IMR-90 (cell line): ENCODE measurements at regions not wholly inside any gene's neighbourhood (a gene's known extent, or its start where the extent isn't known, plus 50 kb on each side); places are given as distances from the start of the nearest gene placed in this dataset.

Experiments used
- ATAC-seq: fragments of 200-7000 bp; cut with Tn5 transposase; 2 replicates; pipeline ENCODE4 v1.9.1; 2020; ENCODE audit warnings: low read depth, mild to moderate bottlenecking, moderate library complexity
- BruUV-seq: library from RNA; stranded (reverse); fragments of 400-500 nt; replicated peaks from 2 replicates; lab custom pipeline; 2021; lab: Mats Ljungman, UMichigan
- CTCF ChIA-PET: fragments of 300-600 bp; formaldehyde crosslinking; extraction: SDS; loops from one replicate; lab custom pipeline; 2021; ENCODE audit warnings: antibody characterized with exemption; lab: Yijun Ruan, JAX
- POLR2A ChIA-PET: fragments of 300-600 bp; sonication (Branson Sonifier 250); formaldehyde crosslinking; loops from one replicate; lab custom pipeline; 2022; ENCODE audit warnings: antibody characterized with exemption; ENCODE audit not compliant: unreplicated experiment; lab: Charles Lee
- DNase-seq: peaks from one replicate; pipeline ENCODE4 v3.0.0; 2013
- H2AFZ ChIP-seq: replicated peaks from 2 replicates; pipeline ENCODE3; 2013; ENCODE audit warnings: low read length, mild to moderate bottlenecking; ENCODE audit not compliant: poor library complexity
- H2AK5ac ChIP-seq: 2 replicates; pipeline ENCODE4 v1.6.1; 2013; ENCODE audit warnings: low read depth, low read length, inconsistent platforms
- H2AK9ac ChIP-seq: replicated peaks from 2 replicates; pipeline ENCODE3; 2013; ENCODE audit warnings: mild to moderate bottlenecking, low read depth, low read length, moderate library complexity; ENCODE audit not compliant: poor library complexity
- H2BK120ac ChIP-seq: 2 replicates; pipeline ENCODE4 v1.6.1; 2013; ENCODE audit warnings: low read depth, low read length, inconsistent platforms
- H2BK15ac ChIP-seq: 3 replicates; pipeline ENCODE4 v1.6.1; 2013; ENCODE audit warnings: low read depth, low read length, inconsistent platforms
- H2BK20ac ChIP-seq: 2 replicates; pipeline ENCODE4 v1.6.1; 2013; ENCODE audit warnings: low read depth, mild to moderate bottlenecking, inconsistent platforms, low read length, moderate library complexity
- H2BK5ac ChIP-seq: 2 replicates; pipeline ENCODE4 v1.6.1; 2013; ENCODE audit warnings: mild to moderate bottlenecking, low read depth, low read length, inconsistent platforms; ENCODE audit not compliant: poor library complexity, severe bottlenecking
- H3K14ac ChIP-seq: replicated peaks from 2 replicates; pipeline ENCODE4 v1.6.1; 2013; ENCODE audit warnings: low read depth, low read length, inconsistent platforms
- H3K18ac ChIP-seq: 2 replicates; pipeline ENCODE4 v1.6.1; 2013; ENCODE audit warnings: low read depth, low read length, control low read depth
- H3K23ac ChIP-seq: 2 replicates; pipeline ENCODE4 v1.6.1; 2013; ENCODE audit warnings: low read depth, low read length, inconsistent platforms
- H3K27ac ChIP-seq: 2 replicates; pipeline ENCODE4 v1.5.1; 2013; ENCODE audit warnings: mild to moderate bottlenecking, control low read depth, low read length; ENCODE audit not compliant: insufficient read depth
- H3K27me3 ChIP-seq: 2 replicates; pipeline ENCODE4 v1.6.1; 2013; ENCODE audit warnings: low read length; ENCODE audit not compliant: control insufficient read depth, insufficient read depth
- H3K36me3 ChIP-seq: 2 replicates; pipeline ENCODE4 v1.6.1; 2013; ENCODE audit warnings: low read length, mixed read lengths; ENCODE audit not compliant: control insufficient read depth, insufficient read depth
- H3K4ac ChIP-seq: 2 replicates; pipeline ENCODE4 v1.6.1; 2013; ENCODE audit warnings: low read depth, low read length, inconsistent platforms
- H3K4me1 ChIP-seq: 2 replicates; pipeline ENCODE4 v1.6.1; 2013; ENCODE audit warnings: low read length, mixed read lengths; ENCODE audit not compliant: control insufficient read depth, insufficient read depth
- H3K4me2 ChIP-seq: 2 replicates; pipeline ENCODE4 v1.6.1; 2013; ENCODE audit warnings: low read depth, mild to moderate bottlenecking, control low read depth, low read length, moderate library complexity
- H3K4me3 ChIP-seq: 2 replicates; pipeline ENCODE4 v1.5.1; 2013; ENCODE audit warnings: low read depth, mild to moderate bottlenecking, control low read depth, low read length, moderate library complexity; ENCODE audit not compliant: insufficient read depth
- H3K56ac ChIP-seq: 2 replicates; pipeline ENCODE4 v1.6.1; 2013; ENCODE audit warnings: low read length, inconsistent platforms; ENCODE audit not compliant: insufficient read depth; ENCODE audit errors: extremely low read depth
- H3K79me1 ChIP-seq, 2 experiments: 2 replicates each; pipeline ENCODE4 v1.6.1; 2013; ENCODE audit warnings: low read length in 2 of 2, inconsistent platforms in 1 of 2, low read depth in 1 of 2
- H3K9ac ChIP-seq: 2 replicates; pipeline ENCODE4 v1.6.1; 2013; ENCODE audit warnings: low read depth, low read length, control low read depth
- H3K9me1 ChIP-seq: 2 replicates; pipeline ENCODE4 v1.6.1; 2013; ENCODE audit warnings: low read length, inconsistent platforms; ENCODE audit not compliant: insufficient read depth
- H3K9me3 ChIP-seq: 2 replicates; pipeline ENCODE4 v1.6.1; 2013; ENCODE audit warnings: low read length; ENCODE audit not compliant: control insufficient read depth, insufficient read depth
- H4K20me1 ChIP-seq: 2 replicates; pipeline ENCODE4 v1.6.1; 2013; ENCODE audit warnings: low read length, inconsistent platforms; ENCODE audit not compliant: insufficient read depth
- H4K5ac ChIP-seq: 2 replicates; pipeline ENCODE4 v1.6.1; 2013; ENCODE audit warnings: mild to moderate bottlenecking, low read depth, low read length, control low read depth
- H4K8ac ChIP-seq, 2 experiments: 2 replicates each; pipeline ENCODE4 v1.6.1; 2013; ENCODE audit warnings: low read depth in 2 of 2, low read length in 2 of 2, control low read depth in 1 of 2, inconsistent platforms in 1 of 2
- H4K91ac ChIP-seq: 2 replicates; pipeline ENCODE4 v1.6.1; 2013; ENCODE audit warnings: low read depth, low read length, inconsistent platforms; ENCODE audit not compliant: insufficient read depth
- BHLHE40 ChIP-seq: fragments of 150-350 bp; IDR thresholded peaks from 2 replicates; pipeline ENCODE4 v1.6.1; 2016; ENCODE audit warnings: mild to moderate bottlenecking, low read depth, low read length
- CEBPB ChIP-seq: IDR thresholded peaks from 2 replicates; pipeline ENCODE4 v1.6.1; 2012; ENCODE audit warnings: low read depth, low read length, improper control_type of control experiment
- ELK1 ChIP-seq: fragments of 150-350 bp; IDR thresholded peaks from 2 replicates; pipeline ENCODE4 v1.6.1; 2016; ENCODE audit warnings: low read depth, mild to moderate bottlenecking, low read length, moderate library complexity, borderline replicate concordance
- FOS ChIP-seq: fragments of 150-350 bp; IDR thresholded peaks from 2 replicates; pipeline ENCODE4 v1.6.1; 2016; ENCODE audit warnings: low read depth, low read length
- MAFK ChIP-seq: IDR thresholded peaks from 2 replicates; pipeline ENCODE4 v1.6.1; 2012; ENCODE audit warnings: low read depth, low read length, improper control_type of control experiment
- MAZ ChIP-seq: IDR thresholded peaks from 2 replicates; pipeline ENCODE4 v1.6.1; 2012; ENCODE audit warnings: low read depth, mild to moderate bottlenecking, low read length, improper control_type of control experiment, moderate library complexity, borderline replicate concordance
- MXI1 ChIP-seq: IDR thresholded peaks from 2 replicates; pipeline ENCODE4 v1.6.1; 2012; ENCODE audit warnings: low read depth, mild to moderate bottlenecking, low read length, moderate library complexity, borderline replicate concordance
- NFE2L2 ChIP-seq: fragments of 150-350 bp; IDR thresholded peaks from 2 replicates; pipeline ENCODE4 v1.6.1; 2016; ENCODE audit warnings: low read depth, mild to moderate bottlenecking, low read length
- POLR2A ChIP-seq: IDR thresholded peaks from 2 replicates; pipeline ENCODE4 v1.6.1; 2012; ENCODE audit warnings: mild to moderate bottlenecking, low read depth, low read length
- RCOR1 ChIP-seq: IDR thresholded peaks from 2 replicates; pipeline ENCODE4 v1.6.1; 2012; ENCODE audit warnings: mild to moderate bottlenecking, low read length, improper control_type of control experiment; ENCODE audit not compliant: insufficient replicate concordance
- RFX5 ChIP-seq: IDR thresholded peaks from 2 replicates; pipeline ENCODE4 v1.8.0; 2012; ENCODE audit warnings: low read depth, mild to moderate bottlenecking, low read length, moderate library complexity
- SMC3 ChIP-seq: fragments of 150-350 bp; IDR thresholded peaks from 2 replicates; pipeline ENCODE4 v1.6.1; 2016; ENCODE audit warnings: low read depth, mild to moderate bottlenecking, antibody characterized with exemption, low read length, moderate library complexity
- USF2 ChIP-seq: fragments of 150-350 bp; IDR thresholded peaks from 2 replicates; pipeline ENCODE4 v1.6.1; 2017; ENCODE audit warnings: mild to moderate bottlenecking, antibody characterized with exemption, low read length, low read depth
- WGBS, 2 experiments: methylation state at CpG; one replicate each; pipeline versions ENCODE4 v1.1.5 to v1.1.7; 2013; ENCODE audit warnings: missing lambda C conversion rate in 2 of 2; ENCODE audit not compliant: insufficient read length in 1 of 2; ENCODE audit errors: extremely low coverage in 2 of 2; 5-methylcytosine and 5-hydroxymethylcytosine counted together
- dilution Hi-C: fragments of 300-500 bp; cut with HindIII; formaldehyde crosslinking; loops from one replicate; pipeline ENCODE4 v1.14.3; 2018; ENCODE audit warnings: low sequenced_read_pairs; ENCODE audit not compliant: unreplicated experiment
- in situ Hi-C: fragments of 300-500 bp; cut with MboI; formaldehyde crosslinking; loops from 3 replicates; pipeline ENCODE4 v1.14.3; 2019; ENCODE audit warnings: low sequenced_read_pairs, inconsistent platforms, mixed read lengths
- intact Hi-C: fragments of 100-400 bp; cut with micrococcal nuclease; formaldehyde crosslinking; loops from 2 replicates; pipeline ENCODE4 v1.10.0; 2022

GRCh38 chr5:135141303-135142268, 107.6 kb upstream of the PITX1 start:
- no peak overlapping the region for H3K4me3 ChIP-seq
- H3K36me3 ChIP-seq = no peaks in the 10 kb centered on the region
- peak overlapping the region; percentile 86 for H2AK5ac ChIP-seq
- H2BK20ac ChIP-seq = peak overlapping the region; percentile 98
- H3K18ac ChIP-seq = peak overlapping the region; percentile 95
- H4K20me1 ChIP-seq = no peaks in the 10 kb centered on the region
- peak overlapping the region; percentile 15 for H2AFZ ChIP-seq
- H2BK5ac ChIP-seq = peak overlapping the region; percentile 97
- in situ Hi-C loops (no loop called here), dilution Hi-C loops (no loop called here), intact Hi-C loops (no loop called here)
- peak overlapping the region; percentile 93 for H2AK9ac ChIP-seq
- peak overlapping the region; percentile 91; the same call in 2 of the 3 replicates for H2BK15ac ChIP-seq
- H3K27me3 ChIP-seq = no peaks in the 10 kb centered on the region
- H3K56ac ChIP-seq = peak overlapping the region; percentile 97; the same call in 1 of the 2 replicates
- peak overlapping the region; percentile 98 for H2BK120ac ChIP-seq
- peak overlapping the region; percentile 96 for H3K4ac ChIP-seq
- peak overlapping the region; percentile 86 for H4K5ac ChIP-seq
- ChIA-PET POLR2A (interaction anchor here (0.6 to 1.4 kb wide), 4 partner anchors 10 to 68 kb away, joined by 3 to 4 read pairs (median 4); no protein-coding TSS in a partner anchor), CTCF (no interaction called here)
- peak overlapping the region; percentile 98 for H3K23ac ChIP-seq
- H3K9me3 ChIP-seq = no peaks in the 10 kb centered on the region
- H3K4me2 ChIP-seq = no peak overlapping the region
- H3K14ac ChIP-seq = peak overlapping the region; percentile 83
- H3K4me1 ChIP-seq = peaks cover 34% of the 10 kb centered on the region
- H3K9me1 ChIP-seq = peaks cover 37% of the 10 kb centered on the region
- peak overlapping the region; percentile 5; the same call in 1 of the 2 replicates for H3K9ac ChIP-seq
- TF ChIP-seq ELK1 (no peak), FOS (no peak), MAZ (no peak), BHLHE40 (no peak), RCOR1 (no peak), USF2 (no peak), SMC3 (no peak), POLR2A (no peak), MXI1 (no peak), CEBPB (no peak), NFE2L2 (no peak), MAFK (no peak), RFX5 (no peak)
- 80% methylated on average over 2 of the region's 13 CpGs; no CpG with 5 or more reads in 1 of the 2 experiments for WGBS, 2 experiments
- no TSS peak for BruUV-seq
- peak overlapping the region; percentile 97 for H4K91ac ChIP-seq
- no peak for ATAC-seq
- H3K79me1 ChIP-seq = peaks cover 0 to 16% of the 10 kb centered on the region in 2 experiments; a peak in 2 of 4 replicates
- peak; percentile 33 for DNase-seq
- peak overlapping the region; percentile 49 to 96; a peak in 3 of 4 replicates for H4K8ac ChIP-seq
- H3K27ac ChIP-seq = peak overlapping the region; percentile 94
